Activated T-helper 1 cell treated with Interleukin-2 at 50 U/mL for 16 hours (primary cell): ENCODE measurements at regions not wholly inside any gene's neighbourhood (a gene's known extent, or its start where the extent isn't known, plus 50 kb on each side); places are given as distances from the start of the nearest gene placed in this dataset.
"Not testable (repeated sequence)": the region's sequence is repeated elsewhere in the genome, so short reads cannot be mapped to it uniquely, and the experiment has no call there.

ENCODE experiments used
- DNase-seq: peaks from one replicate; pipeline ENCODE4 v3.0.0-alpha.2; 2020; ENCODE audit warnings: low read depth

- no peak for DNase-seq
Measured at GRCh38 chr3:107942244-107942643, 148.6 kb downstream of the CD47 start.

GRCh38 chr3:107939691-107940442, 151.0 kb downstream of the CD47 start:
- no peak for DNase-seq

- no peak for DNase-seq
Measured at GRCh38 chr3:107938143-107938542, 152.7 kb downstream of the CD47 start.

GRCh38 chr3:107934808-107935207, 156.0 kb downstream of the CD47 start:
- no peak for DNase-seq

GRCh38 chr3:107933450-107933849, 157.4 kb downstream of the CD47 start:
- DNase-seq = no peak

GRCh38 chr3:107931326-107931725, 159.5 kb downstream of the CD47 start:
- DNase-seq = no peak

- no peak for DNase-seq
Measured at GRCh38 chr3:107929088-107929487, 161.7 kb downstream of the CD47 start.

DNA sequence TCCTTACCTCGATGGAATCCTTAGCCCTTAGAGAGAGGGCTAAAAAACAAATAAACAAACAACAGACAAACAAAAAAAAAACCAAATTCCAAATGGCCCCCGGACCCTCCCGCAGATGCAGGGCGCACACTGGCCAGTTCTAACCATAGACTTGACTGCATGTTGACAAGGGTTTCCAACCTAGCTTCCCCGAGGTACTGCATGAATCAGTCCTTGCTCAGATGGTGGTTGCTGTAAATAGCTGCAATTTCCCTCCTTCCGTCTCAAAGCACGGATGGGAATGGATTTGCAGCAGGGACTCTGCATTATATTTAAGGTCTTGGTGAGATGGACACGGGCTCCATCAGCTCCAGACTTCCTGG, 162.8 kb downstream of the CD47 start:
- no peak for DNase-seq

- DNase-seq = peak; percentile 52
Measured at GRCh38 chr3:107927361-107928083, 163.3 kb downstream of the CD47 start.

- DNase-seq = no peak
Measured at GRCh38 chr3:107925851-107926250, 165.0 kb downstream of the CD47 start.

DNA sequence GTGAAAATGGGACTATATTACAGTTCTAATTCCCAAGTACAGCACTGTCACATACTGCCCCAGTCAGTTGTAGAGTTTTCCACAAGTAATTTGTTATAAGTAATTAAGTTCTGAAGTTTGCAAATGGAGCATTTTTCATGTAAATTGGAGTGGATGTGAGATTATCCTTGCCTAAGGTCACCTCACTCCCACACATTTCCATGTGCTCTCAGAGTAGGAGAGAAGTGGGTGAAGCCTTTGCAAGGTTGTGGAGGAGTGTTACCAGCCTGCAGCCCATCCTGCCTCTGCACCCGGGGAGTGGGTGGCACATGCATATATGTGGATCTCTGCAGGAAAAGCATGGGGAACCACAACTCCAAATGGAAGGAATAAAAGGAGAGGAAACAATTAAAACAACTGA, 169.8 kb downstream of the CD47 start:
- no peak for DNase-seq

DNA sequence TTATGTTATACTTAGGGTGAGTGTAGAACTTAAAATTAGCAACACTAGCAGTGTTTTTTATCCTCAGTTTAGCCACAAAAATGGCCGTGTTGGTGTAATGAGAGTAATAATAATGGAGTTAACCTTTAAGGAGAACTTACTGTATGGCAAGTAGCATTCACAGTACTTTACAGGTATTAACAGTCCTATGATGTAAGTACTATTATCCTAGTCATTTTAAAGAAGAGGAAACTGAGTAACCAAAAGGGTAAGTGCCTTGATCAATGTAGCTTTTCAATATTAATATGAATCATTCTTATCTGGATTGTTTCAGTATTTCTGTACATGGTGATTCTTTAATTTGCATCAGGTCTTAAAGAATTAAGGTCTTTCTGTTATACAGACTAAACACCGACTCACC, 170.3 kb downstream of the CD47 start:
- DNase-seq = no peak

DNA sequence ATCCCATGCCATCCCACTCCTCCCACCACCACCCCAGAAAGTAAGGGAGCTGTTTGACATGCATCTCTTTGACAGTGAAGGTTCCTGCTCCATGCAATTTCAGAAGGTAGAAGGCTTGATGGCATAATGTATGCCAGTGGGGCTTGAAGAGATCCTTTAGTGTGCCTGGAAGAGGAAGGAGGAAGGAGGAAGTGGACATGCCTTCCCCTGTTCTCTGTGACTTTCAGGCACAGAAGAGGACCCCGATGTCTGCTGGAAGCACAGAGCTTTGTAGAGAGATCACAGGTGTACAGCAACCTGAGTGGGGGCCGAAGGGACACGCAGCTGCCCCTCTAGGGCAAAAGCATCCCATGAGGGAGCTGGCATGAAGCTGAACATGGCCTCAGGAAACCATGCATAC, 171.6 kb downstream of the CD47 start:
- DNase-seq = no peak

GRCh38 chr3:107916171-107916570, 174.7 kb downstream of the CD47 start:
- DNase-seq = no peak

DNA sequence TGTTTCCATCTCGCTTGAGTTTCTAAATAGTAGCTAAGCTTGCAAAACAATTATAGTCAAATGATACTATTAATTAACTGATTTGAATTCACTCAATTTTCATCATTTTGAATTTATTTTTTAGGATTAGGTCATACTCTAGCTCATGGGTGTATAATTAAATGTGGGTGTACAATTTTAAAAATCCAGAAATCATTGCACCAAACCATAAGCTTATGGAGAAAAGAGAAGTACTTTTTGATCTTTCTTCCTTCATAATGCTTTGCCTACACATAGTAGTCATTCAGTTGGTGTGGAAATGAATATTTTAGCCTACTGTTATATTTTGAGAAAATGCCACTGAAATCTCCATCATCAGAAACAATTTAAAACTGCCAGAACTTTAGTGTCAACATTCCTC, 175.1 kb downstream of the CD47 start:
- no peak for DNase-seq

DNA sequence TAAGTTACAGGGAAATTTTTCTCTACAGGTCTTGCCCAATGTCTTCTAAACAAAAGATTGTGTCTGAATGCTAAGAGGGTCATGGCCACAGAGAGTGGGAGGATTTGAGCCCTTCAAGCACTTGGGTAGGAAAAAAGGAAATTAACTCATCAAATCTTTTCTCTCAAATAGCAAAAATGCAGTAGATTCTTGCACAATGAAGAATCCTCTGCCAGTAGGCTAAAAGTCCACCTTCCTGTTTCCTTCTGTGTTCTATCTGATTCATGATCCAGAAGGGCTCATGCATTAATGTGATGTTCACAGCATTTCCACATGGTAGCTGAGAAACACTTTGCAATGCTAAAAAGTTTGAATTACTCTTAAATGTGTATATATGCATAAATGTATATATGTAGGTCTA, 177.1 kb downstream of the CD47 start:
- DNase-seq = no peak

- DNase-seq = no peak
Measured at GRCh38 chr3:107911337-107912000, 179.4 kb downstream of the CD47 start.

DNA sequence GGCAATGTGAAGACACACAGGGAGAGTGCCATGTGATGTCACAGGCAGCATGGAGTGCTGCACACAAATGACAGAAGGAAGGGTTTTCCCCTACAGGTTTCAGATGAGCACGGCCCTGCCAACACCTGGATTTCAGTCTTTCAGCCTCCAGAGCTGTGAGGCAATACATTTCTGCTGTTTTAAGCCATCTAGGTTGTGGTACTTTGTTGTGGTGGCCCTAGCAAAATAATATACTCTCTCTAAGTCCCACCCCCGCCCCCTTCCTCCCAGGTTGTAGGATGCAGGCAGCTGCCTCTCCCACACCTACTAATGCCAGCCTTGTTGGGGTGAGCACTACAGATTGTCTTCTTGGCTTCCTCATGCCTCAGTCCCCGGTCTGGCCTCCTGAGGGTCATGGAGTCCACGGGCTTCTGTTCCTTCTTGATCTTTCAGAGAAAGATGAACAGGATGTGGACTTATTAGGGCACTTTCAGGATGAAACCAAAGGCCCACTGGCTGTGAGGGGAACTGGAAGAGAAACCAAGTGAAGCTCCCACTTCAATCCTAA, 180.0 kb downstream of the CD47 start:
- no peak for DNase-seq

DNA sequence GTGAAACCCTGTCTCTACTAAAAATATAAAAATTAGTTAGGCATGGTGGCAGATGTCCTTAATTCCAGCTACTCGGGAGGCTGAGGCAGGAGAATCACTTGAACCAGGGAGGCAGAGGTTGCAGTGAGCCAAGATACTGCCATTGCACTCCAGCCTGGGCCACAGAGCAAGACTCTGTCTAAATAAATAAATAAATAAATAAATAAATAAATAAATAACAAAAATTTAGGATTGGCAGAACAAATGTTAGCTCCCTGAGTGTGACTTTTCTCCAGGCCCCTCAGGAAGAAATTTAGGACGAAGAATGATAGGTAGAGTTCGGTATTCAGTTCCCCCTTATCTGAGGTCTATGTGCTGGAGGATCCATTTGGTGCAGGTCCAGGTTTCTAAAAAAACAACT, 181.2 kb downstream of the CD47 start:
- not testable (repeated sequence) for DNase-seq

DNA sequence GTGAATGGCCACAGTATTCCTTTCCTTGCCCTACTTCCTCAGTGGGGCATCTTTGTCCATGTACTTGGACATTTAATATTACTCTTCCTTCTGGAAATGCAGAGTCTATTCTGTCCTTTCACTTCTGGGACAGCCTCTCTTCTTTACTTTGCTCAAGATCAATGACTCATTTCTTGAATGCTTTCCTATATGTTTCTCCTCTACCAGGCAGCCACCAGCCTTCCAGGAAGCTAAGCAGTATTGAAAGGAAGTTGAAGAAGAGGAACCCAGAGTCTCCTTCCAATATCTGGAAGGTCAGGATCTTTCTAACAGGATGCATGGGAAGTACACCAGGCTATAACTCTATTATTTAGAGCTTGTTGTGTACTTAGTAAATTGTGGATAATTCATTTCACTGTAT, 182.8 kb downstream of the CD47 start:
- no peak for DNase-seq

GRCh38 chr3:107904536-107905066, 186.2 kb downstream of the CD47 start:
- DNase-seq = no peak

- DNase-seq = no peak
Measured at GRCh38 chr3:107899990-107900651, 190.7 kb downstream of the CD47 start.
